Mucosa of descending colon (tissue), 3 donors: ENCODE measurements at regions not wholly inside any gene's neighbourhood (a gene's known extent, or its start where the extent isn't known, plus 50 kb on each side); places are given as distances from the start of the nearest gene placed in this dataset.

Source experiments
- ATAC-seq: fragments of 200-7000 bp; cut with Tn5 transposase; one replicate; pipeline ENCODE4 v1.9.1; 2020; ENCODE audit warnings: mild to moderate bottlenecking, moderate library complexity
- DNase-seq, 3 donors: peaks; one replicate each; pipeline ENCODE4 v3.0.0-alpha.2; 2020
- H3K36me3 ChIP-seq: fragments of 200-600 bp; one replicate; pipeline ENCODE4 v1.8.0; 2021; ENCODE audit warnings: low read depth, mild to moderate bottlenecking
- H3K4me1 ChIP-seq: fragments of 200-600 bp; one replicate; pipeline ENCODE4 v1.8.0; 2021; ENCODE audit warnings: low read depth, mild to moderate bottlenecking
- H3K4me3 ChIP-seq: fragments of 200-600 bp; one replicate; pipeline ENCODE4 v1.8.0; 2021; ENCODE audit warnings: mild to moderate bottlenecking
- H3K9me3 ChIP-seq: fragments of 200-600 bp; one replicate; pipeline ENCODE4 v1.8.0; 2021; ENCODE audit warnings: mild to moderate bottlenecking
- CTCF ChIP-seq: fragments of 200-600 bp; IDR thresholded peaks from one replicate; pipeline ENCODE4 v1.8.0; 2022; ENCODE audit warnings: antibody characterized with exemption, mild to moderate bottlenecking
- intact Hi-C, 2 donors: fragments of 100-400 bp; cut with DNase I in 1 of 2; cut with micrococcal nuclease in 1 of 2; formaldehyde crosslinking; loops; one replicate each; pipeline versions ENCODE4 v1.11.0 to v1.11.1; 2022; cut with DNase I, micrococcal nuclease
- donor health status: DM: no; HTN: no; CAD: no; lungs with moderate emphysema.
- donor health status: DM: no; HTN: no; CAD: no.
- donor health status: DM: no; HTN: yes; CAD: no.

GRCh38 chr3:34570916-34571705, 772.7 kb downstream of the PDCD6IP start:
- Histone ChIP-seq H3K36me3 (no peaks in the 10 kb centered on the region), H3K9me3 (no peaks in the 10 kb centered on the region), H3K4me3 (no peak overlapping the region), H3K4me1 (no peaks in the 10 kb centered on the region)
- TF ChIP-seq CTCF = no peak
- ATAC-seq = no peak
- intact Hi-C loops = no loop called here
- no peak for DNase-seq

- no peaks in the 10 kb centered on the region for H3K36me3 ChIP-seq
- no peak for DNase-seq
- no peak overlapping the region for H3K4me3 ChIP-seq
- H3K9me3 ChIP-seq = no peaks in the 10 kb centered on the region
- H3K4me1 ChIP-seq = no peaks in the 10 kb centered on the region
- TF ChIP-seq CTCF = no peak
- no peak for ATAC-seq
- intact Hi-C loops = no loop called here
These were observed 773.3 kb downstream of the PDCD6IP start for GRCh38 chr3:34571714-34572113.

- intact Hi-C loops = no loop called here
- H3K4me1 ChIP-seq = no peaks in the 10 kb centered on the region
- no peak for TF ChIP-seq CTCF
These were observed 777.3 kb downstream of the PDCD6IP start for GRCh38 chr3:34575776-34576175.

DNA sequence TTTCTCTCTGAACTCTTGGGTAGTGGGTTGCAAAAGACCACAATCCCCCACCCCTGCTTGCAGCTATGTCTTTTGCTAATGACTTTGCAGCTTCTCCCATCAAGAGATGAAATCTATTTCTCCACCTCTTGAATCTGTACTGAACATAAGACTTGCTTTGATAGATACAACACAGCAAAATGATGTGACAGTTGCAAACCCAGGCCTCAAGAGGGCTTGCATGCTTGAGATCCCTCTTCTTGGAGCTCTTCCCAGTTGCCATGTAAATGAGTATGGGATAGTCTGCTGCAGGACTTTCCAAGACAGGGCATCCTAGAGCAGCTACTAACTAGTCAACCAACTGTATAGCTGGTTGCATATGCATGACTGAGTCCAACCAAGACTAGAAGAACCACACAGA, 783.6 kb downstream of the PDCD6IP start:
- Histone ChIP-seq H3K36me3 (no peaks in the 10 kb centered on the region), H3K9me3 (no peaks in the 10 kb centered on the region), H3K4me1 (no peaks in the 10 kb centered on the region), H3K4me3 (no peak overlapping the region)
- ATAC-seq (no peak), DNase-seq (no peak)
- no peak for TF ChIP-seq CTCF
- intact Hi-C loops = no loop called here

More at GRCh38 chr3:34575776-34576175, 777.3 kb downstream of the PDCD6IP start:
- H3K36me3 ChIP-seq = no peaks in the 10 kb centered on the region
- H3K9me3 ChIP-seq = no peaks in the 10 kb centered on the region
- no peak for DNase-seq
- H3K4me3 ChIP-seq = no peak overlapping the region
- no peak for ATAC-seq

DNA sequence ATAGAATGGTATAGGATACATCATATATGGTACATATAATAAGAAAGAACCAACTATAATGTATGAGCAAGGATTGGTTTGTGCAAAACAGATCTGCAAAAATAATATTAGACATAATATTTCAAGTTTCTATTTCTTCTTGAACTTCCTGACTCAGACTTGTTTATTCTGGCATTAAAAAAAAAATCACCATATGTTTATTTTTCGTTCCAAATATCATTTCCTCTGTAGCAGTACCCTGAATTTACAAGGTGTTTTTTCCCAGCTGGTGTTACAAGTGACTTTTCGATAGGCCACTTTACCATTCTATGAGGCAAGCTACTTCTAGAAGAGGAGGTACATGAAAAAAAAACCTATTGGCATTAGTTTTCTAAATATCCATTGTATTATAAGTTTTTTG, 785.0 kb downstream of the PDCD6IP start:
- intact Hi-C loops = no loop called here
- Histone ChIP-seq H3K9me3 (no peaks in the 10 kb centered on the region), H3K4me1 (no peaks in the 10 kb centered on the region), H3K4me3 (no peak overlapping the region), H3K36me3 (no peaks in the 10 kb centered on the region)
- no peak for ATAC-seq
- DNase-seq = no peak
- TF ChIP-seq CTCF = no peak
